Naive B cell (primary cell): ENCODE measurements at regions not wholly inside any gene's neighbourhood (a gene's known extent, or its start where the extent isn't known, plus 50 kb on each side); places are given as distances from the start of the nearest gene placed in this dataset.
"Not testable (repeated sequence)": the region's sequence is repeated elsewhere in the genome, so short reads cannot be mapped to it uniquely, and the experiment has no call there.

ENCODE experiments used
- ATAC-seq, 2 donors: fragments of 150-1000 bp; cut with Tn5 transposase; 2 replicates each; pipeline ENCODE4 v1.10.0; 2021; ENCODE audit warnings: low read depth in 2 of 2, mild to moderate bottlenecking in 2 of 2, moderate library complexity in 2 of 2
- DNase-seq: peaks from one replicate; pipeline ENCODE4 v3.0.0; 2022
- H3K27ac Mint-ChIP-seq, 6 donors: one replicate each; pipeline ENCODE4 v1.8.0; 2020 to 2022; ENCODE audit warnings: mild to moderate bottlenecking in 6 of 6, mixed read lengths in 6 of 6, moderate library complexity in 5 of 6, inconsistent platforms in 2 of 6
- H3K27me3 Mint-ChIP-seq, 3 donors: one replicate each; pipeline ENCODE4 v1.8.0; 2021 to 2022; ENCODE audit warnings: mixed read lengths in 3 of 3, mild to moderate bottlenecking in 1 of 3
- H3K36me3 Mint-ChIP-seq, 2 donors: one replicate each; pipeline ENCODE4 v1.8.0; 2020 to 2022; ENCODE audit warnings: mixed read lengths in 2 of 2, inconsistent platforms in 1 of 2, mild to moderate bottlenecking in 1 of 2
- H3K4me1 Mint-ChIP-seq, 3 donors: one replicate each; pipeline ENCODE4 v1.8.0; 2020 to 2022; ENCODE audit warnings: mixed read lengths in 3 of 3, inconsistent platforms in 1 of 3, mild to moderate bottlenecking in 1 of 3, moderate library complexity in 1 of 3
- H3K4me3 Mint-ChIP-seq, 8 donors: one replicate each; pipeline ENCODE4 v1.8.0; 2020 to 2022; ENCODE audit warnings: mild to moderate bottlenecking in 8 of 8, mixed read lengths in 8 of 8, moderate library complexity in 8 of 8, inconsistent platforms in 2 of 8
- H3K9me3 Mint-ChIP-seq, 7 donors: one replicate each; pipeline ENCODE4 v1.8.0; 2020 to 2022; ENCODE audit warnings: mixed read lengths in 7 of 7, mild to moderate bottlenecking in 5 of 7, inconsistent platforms in 2 of 7, moderate library complexity in 1 of 7

DNA sequence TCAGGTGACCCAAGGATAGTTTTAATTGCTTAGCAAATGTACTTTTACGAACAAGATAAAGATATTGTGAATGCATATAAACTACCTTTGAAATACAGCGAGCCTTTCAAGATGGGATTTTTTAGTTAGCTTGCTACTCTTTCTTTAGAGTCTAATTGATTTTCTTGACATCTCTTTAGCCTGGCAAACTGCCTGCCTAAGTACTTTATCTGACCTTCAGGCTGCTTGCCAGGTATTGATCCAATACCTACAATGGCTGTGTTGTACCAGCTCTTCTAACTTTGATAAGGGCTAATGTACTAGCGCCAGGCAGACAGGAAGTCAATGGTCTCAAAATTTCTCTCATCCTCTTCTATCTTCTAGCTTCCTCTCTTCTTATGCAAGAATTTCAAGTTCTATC is 414.4 kb upstream of the ACVR2A start:
- ATAC-seq: no peak
- H3K27me3 Mint-ChIP-seq: no peaks in the 10 kb centered on the region
- no peaks in the 10 kb centered on the region for H3K36me3 Mint-ChIP-seq
- no peak overlapping the region for H3K27ac Mint-ChIP-seq
- peaks cover 0 to 2% (median 0%) of the 10 kb centered on the region in 7 donors for H3K9me3 Mint-ChIP-seq
- H3K4me3 Mint-ChIP-seq: no peak overlapping the region
- no peaks in the 10 kb centered on the region for H3K4me1 Mint-ChIP-seq
- no peak for DNase-seq

DNA sequence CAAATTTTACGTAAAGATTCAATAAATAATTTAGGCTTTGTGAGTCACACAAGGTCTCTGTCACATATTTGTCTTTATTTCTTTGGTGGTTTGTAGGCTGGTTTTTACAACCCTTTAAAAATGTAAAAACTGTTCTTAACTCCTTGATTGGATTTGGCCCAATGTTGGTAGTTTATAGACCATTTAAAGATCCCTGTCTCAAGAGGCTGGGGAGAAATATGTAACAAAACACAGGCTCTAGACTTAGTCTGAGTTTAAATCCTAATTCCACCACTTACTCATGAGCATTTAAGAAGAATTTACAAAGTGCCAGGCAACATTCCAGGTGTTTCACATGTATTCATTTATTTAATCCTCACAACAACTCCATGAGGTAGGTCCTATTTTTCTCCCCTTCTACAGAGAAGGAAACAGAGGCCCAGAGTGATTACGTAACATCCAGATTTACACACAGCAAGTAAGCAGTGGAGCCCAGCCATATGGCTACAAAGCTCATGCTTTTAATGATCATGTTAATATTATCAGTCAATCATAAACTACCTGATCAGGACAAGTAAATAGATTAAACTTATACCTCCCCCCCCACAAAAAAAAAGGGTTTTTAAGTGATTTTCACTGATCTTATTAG is 416.6 kb upstream of the ACVR2A start:
- ATAC-seq: no peak
- Mint-ChIP-seq H3K27me3 (no peaks in the 10 kb centered on the region), H3K4me3 (no peak overlapping the region), H3K4me1 (no peaks in the 10 kb centered on the region), H3K36me3 (no peaks in the 10 kb centered on the region), H3K9me3 (peaks cover 0 to 2% (median 0%) of the 10 kb centered on the region in 7 donors), H3K27ac (no peak overlapping the region)
- DNase-seq: no peak

DNA sequence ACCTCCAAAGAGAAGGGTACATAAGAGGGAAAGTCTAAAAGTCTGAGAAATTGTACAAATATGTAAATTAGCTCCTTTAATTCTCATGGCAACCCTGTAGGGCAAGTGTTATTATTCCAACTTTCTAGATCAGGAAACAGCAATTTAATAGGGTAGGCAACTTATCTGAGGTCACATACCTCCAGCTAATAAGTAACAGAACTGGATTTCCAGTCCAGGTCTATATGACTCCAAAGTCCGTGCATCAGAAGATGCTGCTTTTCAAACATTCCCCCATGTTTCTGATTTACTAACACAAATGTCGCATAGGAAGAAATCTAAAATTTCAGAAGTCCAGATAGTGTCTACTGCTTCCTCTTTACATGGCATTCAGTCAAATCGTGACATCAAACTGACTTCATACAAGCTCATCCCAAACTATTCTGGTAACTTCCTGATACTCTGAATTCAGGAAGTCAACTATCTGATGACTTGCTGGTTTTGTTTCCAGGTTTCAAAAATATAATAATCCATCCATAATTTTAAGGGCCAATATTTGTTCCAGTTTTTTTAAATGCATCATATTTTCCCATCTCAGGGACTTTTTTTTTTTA is 419.3 kb upstream of the ACVR2A start:
- Mint-ChIP-seq H3K36me3 (no peaks in the 10 kb centered on the region), H3K27ac (no peak overlapping the region), H3K4me1 (no peaks in the 10 kb centered on the region), H3K9me3 (peaks cover 0 to 2% (median 0%) of the 10 kb centered on the region in 7 donors), H3K4me3 (peak overlapping the region in 1 of 8 donors; percentile 49), H3K27me3 (no peaks in the 10 kb centered on the region)
- ATAC-seq (no peak), DNase-seq (no peak)

- H3K36me3 Mint-ChIP-seq: no peaks in the 10 kb centered on the region
- no peak overlapping the region for H3K4me3 Mint-ChIP-seq
- ATAC-seq (no peak), DNase-seq (no peak)
- H3K9me3 Mint-ChIP-seq: peaks cover 0 to 2% (median 0%) of the 10 kb centered on the region in 7 donors
- no peaks in the 10 kb centered on the region for H3K4me1 Mint-ChIP-seq
- H3K27ac Mint-ChIP-seq: no peak overlapping the region
- H3K27me3 Mint-ChIP-seq: no peaks in the 10 kb centered on the region
Measured at GRCh38 chr2:147424766-147425165, 420.1 kb upstream of the ACVR2A start.

- H3K4me3 Mint-ChIP-seq: no peak overlapping the region
Measured at GRCh38 chr2:147420947-147421675, 423.7 kb upstream of the ACVR2A start.

GRCh38 chr2:147420517-147420916 is 424.3 kb upstream of the ACVR2A start:
- DNase-seq (no peak), ATAC-seq (no peak)
- H3K36me3 Mint-ChIP-seq: no peaks in the 10 kb centered on the region
- no peak overlapping the region for H3K4me3 Mint-ChIP-seq
- no peaks in the 10 kb centered on the region for H3K4me1 Mint-ChIP-seq
- H3K27me3 Mint-ChIP-seq: peaks cover 0 to 8% (median 0%) of the 10 kb centered on the region in 3 donors
- no peak overlapping the region for H3K27ac Mint-ChIP-seq
- H3K9me3 Mint-ChIP-seq: peaks cover 0 to 7% (median 0%) of the 10 kb centered on the region in 7 donors

More at GRCh38 chr2:147420947-147421675, 423.7 kb upstream of the ACVR2A start:
- DNase-seq (no peak), ATAC-seq (no peak)
- no peak overlapping the region for H3K27ac Mint-ChIP-seq
- H3K4me1 Mint-ChIP-seq: no peaks in the 10 kb centered on the region
- no peaks in the 10 kb centered on the region for H3K36me3 Mint-ChIP-seq
- peaks cover 0 to 7% (median 0%) of the 10 kb centered on the region in 7 donors for H3K9me3 Mint-ChIP-seq
- peaks cover 0 to 8% (median 0%) of the 10 kb centered on the region in 3 donors for H3K27me3 Mint-ChIP-seq

DNA sequence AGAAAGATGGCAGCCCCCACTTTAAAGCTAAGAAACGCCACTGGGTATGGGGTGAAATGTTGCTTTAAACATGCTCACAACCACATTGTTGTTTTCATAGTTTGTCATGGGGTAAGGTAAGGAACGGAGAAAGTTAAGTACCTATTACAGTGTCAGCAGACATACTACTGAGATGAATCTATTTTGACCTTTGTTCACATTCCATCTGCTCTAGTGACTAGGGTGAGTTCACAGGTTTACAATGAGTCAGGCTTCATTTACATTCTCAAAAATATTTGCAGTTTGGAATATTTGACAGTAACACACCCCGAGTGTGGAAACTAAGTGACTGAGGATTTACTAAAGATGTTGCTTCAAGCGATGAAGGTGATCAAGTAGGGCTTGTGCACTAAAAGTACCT is 428.7 kb upstream of the ACVR2A start:
- Mint-ChIP-seq H3K27ac (no peak overlapping the region), H3K9me3 (peaks cover 2 to 19% (median 9%) of the 10 kb centered on the region in 7 donors), H3K36me3 (no peaks in the 10 kb centered on the region), H3K4me1 (no peaks in the 10 kb centered on the region), H3K4me3 (no peak overlapping the region), H3K27me3 (peaks cover 0 to 8% (median 5%) of the 10 kb centered on the region in 3 donors)
- ATAC-seq: no peak
- no peak for DNase-seq

DNA sequence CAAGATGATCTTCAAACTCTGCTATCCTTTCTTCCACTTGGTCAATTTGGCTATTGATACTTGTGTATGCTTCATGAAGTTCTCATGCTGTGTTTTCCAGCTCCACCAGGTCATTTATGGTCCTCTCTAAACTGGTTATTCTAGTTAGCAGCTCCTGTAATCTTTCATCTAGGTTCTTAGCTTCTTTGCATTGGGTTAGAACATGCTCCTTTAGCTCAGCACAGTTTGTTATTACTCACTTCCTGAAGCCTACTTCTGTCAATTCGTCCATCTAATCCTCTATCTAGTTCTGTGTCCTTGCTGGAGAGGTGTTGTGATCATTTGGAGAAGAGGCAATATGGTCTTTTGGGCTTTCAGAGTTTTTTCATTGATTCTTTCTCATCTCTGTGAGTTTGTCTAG is 430.2 kb upstream of the ACVR2A start:
- H3K36me3 Mint-ChIP-seq, H3K4me3 Mint-ChIP-seq, H3K27me3 Mint-ChIP-seq, ATAC-seq, DNase-seq, H3K4me1 Mint-ChIP-seq, H3K27ac Mint-ChIP-seq: not testable (repeated sequence)
- H3K9me3 Mint-ChIP-seq: peaks cover 6 to 26% (median 16%) of the 10 kb centered on the region in 7 donors

- no peaks in the 10 kb centered on the region for H3K27me3 Mint-ChIP-seq
- H3K4me1 Mint-ChIP-seq: no peaks in the 10 kb centered on the region
- H3K27ac Mint-ChIP-seq: no peak overlapping the region
- no peak overlapping the region for H3K4me3 Mint-ChIP-seq
- DNase-seq: no peak
- H3K36me3 Mint-ChIP-seq: no peaks in the 10 kb centered on the region
- no peak for ATAC-seq
- H3K9me3 Mint-ChIP-seq: peaks cover 6 to 26% (median 13%) of the 10 kb centered on the region in 7 donors
Measured at GRCh38 chr2:147408357-147408756, 436.5 kb upstream of the ACVR2A start.

DNA sequence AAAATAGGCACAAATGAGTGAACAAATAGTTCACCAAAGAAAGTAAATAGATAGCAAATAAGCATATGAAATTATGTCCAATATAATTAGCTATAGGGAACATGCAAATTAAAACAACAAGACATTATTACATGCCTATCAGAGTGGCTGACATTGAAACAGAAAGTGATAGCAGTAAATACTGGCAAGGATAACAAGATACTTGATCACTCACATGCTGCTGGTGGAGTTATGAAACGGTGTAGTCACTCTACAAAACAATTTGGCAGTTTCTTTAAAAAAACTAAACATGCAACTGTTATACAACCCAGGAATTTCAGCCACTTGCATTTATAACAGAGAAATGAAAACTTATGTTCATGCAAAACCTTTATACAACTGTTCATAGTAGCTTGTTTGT is 439.2 kb upstream of the ACVR2A start:
- Mint-ChIP-seq H3K27me3 (no peaks in the 10 kb centered on the region), H3K36me3 (no peaks in the 10 kb centered on the region), H3K4me3 (no peak overlapping the region), H3K27ac (no peak overlapping the region), H3K9me3 (peaks cover 2 to 11% (median 6%) of the 10 kb centered on the region in 7 donors), H3K4me1 (no peaks in the 10 kb centered on the region)
- ATAC-seq: no peak
- DNase-seq: no peak

DNA sequence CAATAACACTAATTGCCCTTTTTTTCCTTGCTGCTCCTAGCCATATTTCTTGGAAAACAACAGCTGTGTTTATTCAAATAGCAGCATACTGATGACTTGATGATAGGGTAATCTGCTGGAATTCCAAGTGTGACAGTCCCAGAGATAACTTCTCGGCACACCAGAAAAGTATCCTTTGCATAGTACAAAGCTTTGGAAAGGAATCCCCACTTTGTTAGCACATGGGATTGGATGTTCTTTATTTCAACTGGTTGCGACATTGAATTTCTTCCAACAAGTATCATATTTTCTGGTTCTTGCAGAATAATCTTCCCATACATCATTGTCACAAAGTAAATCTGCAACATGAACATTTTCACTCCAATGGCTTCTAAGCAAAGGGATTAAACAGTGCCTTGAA is 445.8 kb upstream of the ACVR2A start:
- H3K9me3 Mint-ChIP-seq: peaks cover 0 to 2% (median 0%) of the 10 kb centered on the region in 7 donors
- no peaks in the 10 kb centered on the region for H3K36me3 Mint-ChIP-seq
- DNase-seq (no peak), ATAC-seq (no peak)
- H3K27ac Mint-ChIP-seq: no peak overlapping the region
- no peak overlapping the region for H3K4me3 Mint-ChIP-seq
- no peaks in the 10 kb centered on the region for H3K27me3 Mint-ChIP-seq
- H3K4me1 Mint-ChIP-seq: no peaks in the 10 kb centered on the region

DNA sequence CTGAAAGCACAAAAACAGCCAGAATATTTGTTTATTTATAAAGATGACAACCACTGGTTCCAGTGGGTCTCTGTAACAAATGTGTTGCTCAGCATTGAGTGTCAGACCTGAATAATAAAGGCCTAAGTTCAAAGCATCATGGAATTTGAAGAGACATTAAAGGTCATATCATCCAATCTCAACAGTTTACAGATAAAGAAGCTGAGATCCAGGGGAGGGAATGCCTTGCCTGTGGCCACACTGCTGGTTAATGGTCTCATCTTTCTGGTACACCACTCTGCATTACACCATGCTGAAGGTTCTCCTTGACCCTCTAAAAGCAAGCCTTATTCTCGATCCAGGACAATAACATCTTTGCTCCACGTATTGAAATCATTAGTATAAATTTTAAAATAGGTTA is 446.5 kb upstream of the ACVR2A start:
- no peak overlapping the region for H3K4me3 Mint-ChIP-seq
- no peak for DNase-seq
- H3K36me3 Mint-ChIP-seq: no peaks in the 10 kb centered on the region
- peaks cover 0 to 4% (median 0%) of the 10 kb centered on the region in 7 donors for H3K9me3 Mint-ChIP-seq
- H3K4me1 Mint-ChIP-seq: no peaks in the 10 kb centered on the region
- no peak for ATAC-seq
- no peak overlapping the region for H3K27ac Mint-ChIP-seq
- no peaks in the 10 kb centered on the region for H3K27me3 Mint-ChIP-seq

DNA sequence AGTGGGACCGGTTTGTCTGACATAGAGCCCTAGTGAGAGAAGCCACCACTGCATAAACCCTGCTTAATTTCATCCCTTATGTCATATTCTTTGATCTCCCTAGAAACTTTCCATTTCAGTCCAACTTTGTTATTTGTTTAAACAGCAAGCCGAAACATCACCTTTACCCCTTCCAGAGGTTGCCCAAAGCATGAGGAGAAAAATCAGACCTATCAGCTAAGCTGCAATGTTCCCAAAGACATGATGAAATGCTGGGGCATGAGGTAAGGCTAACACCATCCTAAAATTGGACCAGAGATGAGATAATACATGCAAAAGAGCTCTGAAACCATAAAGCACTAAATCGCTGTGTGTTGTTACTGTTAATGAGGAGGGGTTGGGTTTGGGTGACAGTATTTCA is 447.9 kb upstream of the ACVR2A start:
- Mint-ChIP-seq H3K36me3 (no peaks in the 10 kb centered on the region), H3K4me3 (no peak overlapping the region), H3K9me3 (peaks cover 0 to 4% (median 0%) of the 10 kb centered on the region in 7 donors), H3K4me1 (no peaks in the 10 kb centered on the region), H3K27ac (no peak overlapping the region), H3K27me3 (no peaks in the 10 kb centered on the region)
- no peak for DNase-seq
- no peak for ATAC-seq

DNA sequence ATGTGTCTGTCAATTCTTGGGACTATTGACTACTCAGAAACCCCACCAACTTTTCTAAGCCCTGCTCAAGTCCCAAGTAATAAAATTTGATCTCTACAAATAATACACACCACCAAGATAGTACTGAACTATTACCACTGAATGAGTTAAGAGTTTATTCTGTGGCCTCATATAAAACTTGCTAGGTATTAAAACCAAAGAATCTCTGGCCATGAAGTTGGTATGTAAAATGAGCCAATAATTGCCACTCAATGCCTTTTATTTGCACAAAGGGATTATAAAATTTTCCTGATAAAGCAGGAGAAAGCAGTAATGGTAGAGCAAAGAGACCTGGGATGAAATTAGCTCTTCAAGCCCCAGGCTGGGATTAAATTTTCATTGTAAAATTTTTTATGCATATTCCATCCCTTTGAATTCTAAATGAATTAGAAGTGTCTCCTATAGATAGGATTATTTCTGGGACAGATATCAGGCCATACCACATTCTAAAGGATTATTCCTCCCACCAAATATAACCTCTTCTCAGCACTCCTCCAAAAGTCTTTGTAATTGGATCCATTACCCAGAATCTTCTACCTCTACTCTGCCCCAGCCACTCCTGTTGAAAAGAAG is 450.5 kb upstream of the ACVR2A start:
- H3K4me3 Mint-ChIP-seq: no peak overlapping the region
- H3K4me1 Mint-ChIP-seq: no peaks in the 10 kb centered on the region
- H3K36me3 Mint-ChIP-seq: no peaks in the 10 kb centered on the region
- no peaks in the 10 kb centered on the region for H3K27me3 Mint-ChIP-seq
- ATAC-seq: no peak
- DNase-seq: no peak
- peaks cover 0 to 4% (median 0%) of the 10 kb centered on the region in 7 donors for H3K9me3 Mint-ChIP-seq
- no peak overlapping the region for H3K27ac Mint-ChIP-seq
